ENCODE measurements at regions not wholly inside any gene's neighbourhood (a gene's known extent, or its start where the extent isn't known, plus 50 kb on each side); places are given as distances from the start of the nearest gene placed in this dataset.

GRCh38 chr2:9115229-9115628 is 91.4 kb upstream of the ASAP2 start:
- Histone ChIP-seq H3K4me3 (no peak overlapping the region), H3K36me3 (no peaks in the 10 kb centered on the region), H3K4me1 (no peaks in the 10 kb centered on the region), H3K9me3 (no peaks in the 10 kb centered on the region), H3K27ac (no peak overlapping the region), H3K27me3 (no peaks in the 10 kb centered on the region)
- DNase-seq: no peak
- TF ChIP-seq POLR2A (IDR thresholded peaks at IDR 0.05): no peak
- TF ChIP-seq CTCF (IDR thresholded peaks at IDR 0.05): no peak

GRCh38 chr2:9114458-9114857 is 92.2 kb upstream of the ASAP2 start:
- no peak overlapping the region for H3K4me3 ChIP-seq
- H3K9me3 ChIP-seq: no peaks in the 10 kb centered on the region
- no peak for DNase-seq
- no peaks in the 10 kb centered on the region for H3K36me3 ChIP-seq
- no peaks in the 10 kb centered on the region for H3K4me1 ChIP-seq
- TF ChIP-seq CTCF (IDR thresholded peaks at IDR 0.05) (peak in 2 of 6 experiments; percentile 8 to 9), POLR2A (IDR thresholded peaks at IDR 0.05) (no peak)
- no peak overlapping the region for H3K27ac ChIP-seq
- H3K27me3 ChIP-seq: no peaks in the 10 kb centered on the region

- Histone ChIP-seq H3K4me1 (no peaks in the 10 kb centered on the region), H3K9me3 (no peaks in the 10 kb centered on the region), H3K4me3 (no peak overlapping the region)
Measured at GRCh38 chr2:9113916-9114315, 92.7 kb upstream of the ASAP2 start.

GRCh38 chr2:9113262-9113661 is 93.3 kb upstream of the ASAP2 start:
- DNase-seq: no peak

More at GRCh38 chr2:9113916-9114315, 92.7 kb upstream of the ASAP2 start:
- no peaks in the 10 kb centered on the region for H3K36me3 ChIP-seq
- TF ChIP-seq POLR2A (IDR thresholded peaks at IDR 0.05) (no peak), CTCF (IDR thresholded peaks at IDR 0.05) (no peak)
- no peaks in the 10 kb centered on the region for H3K27me3 ChIP-seq
- H3K27ac ChIP-seq: no peak overlapping the region
- DNase-seq: no peak

GRCh38 chr2:9112079-9112721 is 94.4 kb upstream of the ASAP2 start:
- H3K27me3 ChIP-seq: no peaks in the 10 kb centered on the region
- H3K4me3 ChIP-seq: no peak overlapping the region
- H3K9me3 ChIP-seq: no peaks in the 10 kb centered on the region
- no peak for DNase-seq
- TF ChIP-seq POLR2A (IDR thresholded peaks at IDR 0.05): no peak
- no peak for TF ChIP-seq CTCF (IDR thresholded peaks at IDR 0.05)
- peaks cover 0 to 15% (median 0%) of the 10 kb centered on the region in 4 donors for H3K4me1 ChIP-seq
- no peak overlapping the region for H3K27ac ChIP-seq
- no peaks in the 10 kb centered on the region for H3K36me3 ChIP-seq

More at GRCh38 chr2:9113262-9113661, 93.3 kb upstream of the ASAP2 start:
- Histone ChIP-seq H3K27me3 (no peaks in the 10 kb centered on the region), H3K36me3 (no peaks in the 10 kb centered on the region), H3K4me1 (peaks cover 0 to 4% (median 0%) of the 10 kb centered on the region in 4 donors), H3K27ac (no peak overlapping the region), H3K4me3 (no peak overlapping the region), H3K9me3 (no peaks in the 10 kb centered on the region)
- no peak for TF ChIP-seq CTCF (IDR thresholded peaks at IDR 0.05)
- TF ChIP-seq POLR2A (IDR thresholded peaks at IDR 0.05): no peak

All from Peyer's patch (tissue), 4 donors.